ENCODE measurements at regions not wholly inside any gene's neighbourhood (a gene's known extent, or its start where the extent isn't known, plus 50 kb on each side); places are given as distances from the start of the nearest gene placed in this dataset.

DNA sequence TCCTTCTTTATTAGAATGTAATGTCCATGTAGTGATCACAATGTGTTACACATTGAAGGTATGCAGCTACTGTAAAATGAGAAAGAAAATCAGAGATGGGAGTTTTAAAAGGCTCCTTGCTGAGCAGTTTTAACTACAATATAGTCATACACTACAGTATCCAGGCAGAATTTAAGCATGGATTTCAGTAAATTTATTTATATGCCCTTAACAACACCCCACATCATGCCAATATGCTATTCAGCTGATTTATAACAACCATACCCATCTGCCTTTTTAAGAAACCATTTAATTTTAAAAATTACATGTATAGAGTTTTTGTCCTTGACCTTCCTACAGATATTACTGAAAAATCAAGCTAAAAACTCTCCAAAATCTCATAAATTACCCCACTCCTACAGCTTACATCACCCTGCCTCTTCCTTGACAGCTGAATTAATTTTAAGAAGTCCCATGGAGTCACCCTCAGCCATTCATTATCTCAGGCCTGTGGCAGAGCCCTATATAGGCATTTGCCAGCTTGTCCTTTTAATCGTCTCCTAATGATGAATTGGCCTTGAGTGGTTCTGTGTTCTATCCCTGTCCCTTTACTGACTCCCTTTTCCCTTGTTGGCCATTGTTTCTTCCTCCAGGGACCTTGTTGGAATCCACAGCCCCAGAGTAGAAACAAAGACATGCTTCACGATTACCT lies 797.6 kb upstream of the ARRDC4 start:
- Histone ChIP-seq H3K4me3 (IDR thresholded peaks at IDR 0.05; ENCODE audit: insufficient read depth, low read depth, low read length) (no peak overlapping the region), H2AFZ (ENCODE audit: low read depth) (no peak overlapping the region), H3K9ac (no peak overlapping the region), H3K4me1 (ENCODE audit: low read depth, poor library complexity, severe bottlenecking) (no peaks in the 10 kb centered on the region), H3K36me3 (ENCODE audit: insufficient read depth) (no peaks in the 10 kb centered on the region), H4K20me1 (ENCODE audit: insufficient read depth) (no peaks in the 10 kb centered on the region), H3K4me2 (no peak overlapping the region), H3K27ac (no peak overlapping the region), H3K27me3 (ENCODE audit: insufficient read depth, low read depth) (no peaks in the 10 kb centered on the region), H3K79me2 (ENCODE audit: insufficient read depth, low read depth) (no peaks in the 10 kb centered on the region)
- TF ChIP-seq, protein P1, sequence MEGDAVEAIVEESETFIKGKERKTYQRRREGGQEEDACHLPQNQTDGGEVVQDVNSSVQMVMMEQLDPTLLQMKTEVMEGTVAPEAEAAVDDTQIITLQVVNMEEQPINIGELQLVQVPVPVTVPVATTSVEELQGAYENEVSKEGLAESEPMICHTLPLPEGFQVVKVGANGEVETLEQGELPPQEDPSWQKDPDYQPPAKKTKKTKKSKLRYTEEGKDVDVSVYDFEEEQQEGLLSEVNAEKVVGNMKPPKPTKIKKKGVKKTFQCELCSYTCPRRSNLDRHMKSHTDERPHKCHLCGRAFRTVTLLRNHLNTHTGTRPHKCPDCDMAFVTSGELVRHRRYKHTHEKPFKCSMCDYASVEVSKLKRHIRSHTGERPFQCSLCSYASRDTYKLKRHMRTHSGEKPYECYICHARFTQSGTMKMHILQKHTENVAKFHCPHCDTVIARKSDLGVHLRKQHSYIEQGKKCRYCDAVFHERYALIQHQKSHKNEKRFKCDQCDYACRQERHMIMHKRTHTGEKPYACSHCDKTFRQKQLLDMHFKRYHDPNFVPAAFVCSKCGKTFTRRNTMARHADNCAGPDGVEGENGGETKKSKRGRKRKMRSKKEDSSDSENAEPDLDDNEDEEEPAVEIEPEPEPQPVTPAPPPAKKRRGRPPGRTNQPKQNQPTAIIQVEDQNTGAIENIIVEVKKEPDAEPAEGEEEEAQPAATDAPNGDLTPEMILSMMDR (conservative IDR thresholded peaks at IDR 0.05; ENCODE audit: low read depth, low read length) = no peak

DNA sequence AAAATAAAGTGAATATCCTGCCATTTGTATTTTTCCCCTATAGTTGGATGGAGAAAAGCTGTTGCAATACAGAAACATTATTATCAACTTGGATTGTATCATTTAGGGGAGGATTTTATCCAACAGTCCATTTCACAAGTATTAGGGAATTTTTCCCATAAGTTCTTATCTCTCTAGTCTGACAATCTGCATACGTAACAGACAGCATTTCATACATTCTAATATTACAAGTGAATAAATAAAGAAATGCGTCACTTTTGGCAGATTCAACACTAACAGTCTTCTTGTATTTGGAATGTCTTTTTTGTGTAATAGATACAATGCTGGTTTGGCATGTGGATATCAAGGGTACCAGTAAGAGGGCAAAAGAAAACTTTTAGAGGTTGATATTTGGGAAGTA lies 795.3 kb upstream of the ARRDC4 start:
- Histone ChIP-seq H3K36me3 (ENCODE audit: insufficient read depth) (no peaks in the 10 kb centered on the region), H3K79me2 (ENCODE audit: insufficient read depth, low read depth) (no peaks in the 10 kb centered on the region), H3K27me3 (ENCODE audit: insufficient read depth, low read depth) (no peaks in the 10 kb centered on the region), H3K4me1 (ENCODE audit: low read depth, poor library complexity, severe bottlenecking) (no peaks in the 10 kb centered on the region), H2AFZ (ENCODE audit: low read depth) (no peak overlapping the region), H4K20me1 (ENCODE audit: insufficient read depth) (no peaks in the 10 kb centered on the region), H3K4me2 (no peak overlapping the region), H3K9ac (no peak overlapping the region), H3K27ac (no peak overlapping the region), H3K4me3 (IDR thresholded peaks at IDR 0.05; ENCODE audit: insufficient read depth, low read depth, low read length) (no peak overlapping the region)
- TF ChIP-seq, protein P1 (conservative IDR thresholded peaks at IDR 0.05; ENCODE audit: low read depth, low read length) = no peak

DNA sequence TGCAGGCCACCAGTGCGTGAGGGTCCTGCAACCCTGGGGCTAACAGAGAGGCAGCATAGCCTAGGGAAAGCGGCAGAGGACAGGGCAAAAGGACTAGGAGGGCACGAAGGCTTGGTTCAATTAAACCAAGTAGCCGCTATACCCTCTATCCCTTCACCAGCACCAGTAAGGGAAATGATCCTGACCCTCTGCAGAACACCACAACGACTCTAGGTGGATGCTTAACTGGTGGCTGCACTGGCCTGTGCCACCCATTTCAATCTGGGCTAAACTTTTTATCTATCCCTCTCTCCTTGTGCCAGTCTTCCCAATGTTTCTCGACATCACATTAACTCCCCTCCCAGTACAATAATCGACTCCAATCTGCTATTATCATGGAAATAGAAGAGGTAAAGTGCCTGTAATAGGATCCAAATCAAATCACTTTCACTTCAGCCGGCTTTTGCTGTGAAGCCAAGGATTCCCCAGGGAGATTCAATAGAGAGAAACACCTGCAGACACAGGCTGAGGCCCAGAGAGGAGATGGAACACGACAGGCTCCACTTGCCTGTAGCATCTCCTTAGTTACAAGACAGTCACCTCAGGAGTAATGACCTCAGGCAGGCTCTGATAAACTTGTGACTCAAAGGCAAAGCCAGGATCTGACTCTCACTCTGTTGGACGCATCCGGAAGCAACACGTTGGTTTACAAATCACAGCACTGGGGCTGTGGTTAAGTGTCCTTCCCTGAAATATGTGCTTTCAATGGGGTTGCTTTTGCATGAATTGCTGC lies 791.6 kb upstream of the ARRDC4 start:
- H3K27me3 ChIP-seq (ENCODE audit: insufficient read depth, low read depth) = no peaks in the 10 kb centered on the region
- no peak overlapping the region for H3K9ac ChIP-seq
- no peak overlapping the region for H3K4me2 ChIP-seq
- no peak overlapping the region for H2AFZ ChIP-seq (ENCODE audit: low read depth)
- TF ChIP-seq, protein P1 (conservative IDR thresholded peaks at IDR 0.05; ENCODE audit: low read depth, low read length) = no peak
- H4K20me1 ChIP-seq (ENCODE audit: insufficient read depth) = no peaks in the 10 kb centered on the region
- H3K36me3 ChIP-seq (ENCODE audit: insufficient read depth) = no peaks in the 10 kb centered on the region
- no peaks in the 10 kb centered on the region for H3K79me2 ChIP-seq (ENCODE audit: insufficient read depth, low read depth)
- no peak overlapping the region for H3K27ac ChIP-seq
- H3K4me1 ChIP-seq (ENCODE audit: low read depth, poor library complexity, severe bottlenecking) = no peaks in the 10 kb centered on the region
- no peak overlapping the region for H3K4me3 ChIP-seq (IDR thresholded peaks at IDR 0.05; ENCODE audit: insufficient read depth, low read depth, low read length)

DNA sequence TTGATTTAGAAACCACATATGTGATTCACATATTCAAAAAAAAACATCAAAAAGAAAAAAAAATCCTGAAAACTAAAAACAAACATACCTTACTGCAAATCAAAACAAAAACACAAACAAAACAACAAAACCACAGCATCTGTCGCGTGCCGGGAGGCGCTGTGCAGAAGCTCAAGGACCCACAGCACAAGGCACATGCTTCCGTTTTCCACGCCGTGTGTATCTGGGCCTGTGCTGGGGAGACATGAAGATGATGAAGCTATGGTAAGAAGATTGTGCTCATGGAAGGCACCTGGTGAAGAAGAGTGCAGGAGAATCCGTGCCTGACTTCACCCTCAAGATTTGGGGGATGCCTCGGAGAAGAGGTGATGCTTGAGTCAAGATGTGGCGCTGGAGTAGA lies 788.9 kb upstream of the ARRDC4 start:
- Histone ChIP-seq H3K79me2 (ENCODE audit: insufficient read depth, low read depth) (no peaks in the 10 kb centered on the region), H3K4me2 (no peak overlapping the region), H4K20me1 (ENCODE audit: insufficient read depth) (no peaks in the 10 kb centered on the region), H2AFZ (ENCODE audit: low read depth) (no peak overlapping the region), H3K9ac (no peak overlapping the region), H3K36me3 (ENCODE audit: insufficient read depth) (no peaks in the 10 kb centered on the region), H3K27me3 (ENCODE audit: insufficient read depth, low read depth) (no peaks in the 10 kb centered on the region), H3K27ac (no peak overlapping the region), H3K4me1 (ENCODE audit: low read depth, poor library complexity, severe bottlenecking) (no peaks in the 10 kb centered on the region), H3K4me3 (IDR thresholded peaks at IDR 0.05; ENCODE audit: insufficient read depth, low read depth, low read length) (no peak overlapping the region)
- TF ChIP-seq, protein P1 (conservative IDR thresholded peaks at IDR 0.05; ENCODE audit: low read depth, low read length) = no peak

Data from KMS-11 (cell line).